Gastroesophageal sphincter (tissue), 4 donors: ENCODE measurements at regions not wholly inside any gene's neighbourhood (a gene's known extent, or its start where the extent isn't known, plus 50 kb on each side); places are given as distances from the start of the nearest gene placed in this dataset.

ENCODE experiments used
- ATAC-seq: fragments of 150-250 bp; one replicate; pipeline ENCODE4 v1.9.1; 2016; ENCODE audit warnings: mild to moderate bottlenecking, moderate library complexity
- H3K27ac ChIP-seq, 4 donors: fragments of 200-600 bp; sonication (generic) in 3 of 4; 1 replicate in 3 of 4; 2 replicates in 1 of 4; pipeline ENCODE4 v1.5.1; 2016 to 2019
- H3K27me3 ChIP-seq: fragments of 200-600 bp; sonication (generic); one replicate; pipeline ENCODE4 v1.5.1; 2019
- H3K36me3 ChIP-seq, 2 donors: fragments of 200-600 bp; sonication (generic); one replicate each; pipeline ENCODE4 v1.5.1; 2019; ENCODE audit warnings: control low read depth in 1 of 2
- H3K4me1 ChIP-seq, 3 donors: fragments of 200-600 bp; sonication (generic); 1 replicate in 2 of 3; 2 replicates in 1 of 3; pipeline ENCODE4 v1.5.1; 2016 to 2019; ENCODE audit warnings: control low read depth in 2 of 3
- H3K4me3 ChIP-seq, 2 donors: fragments of 200-600 bp; sonication (generic); one replicate each; pipeline ENCODE4 v1.5.1; 2019; ENCODE audit warnings: mild to moderate bottlenecking in 1 of 2, moderate library complexity in 1 of 2
- H3K9me3 ChIP-seq, 3 donors: fragments of 200-600 bp; sonication (generic); one replicate each; pipeline ENCODE4 v1.5.1; 2017 to 2019; ENCODE audit warnings: control low read depth in 2 of 3
- EP300 ChIP-seq: sonication (generic); formaldehyde crosslinking; IDR thresholded peaks from one replicate; pipeline ENCODE4 v1.6.1; 2017; ENCODE audit warnings: antibody characterized with exemption, mild to moderate bottlenecking
- POLR2A ChIP-seq, 2 donors: fragments of 450-650 bp; IDR thresholded peaks; one replicate each; pipeline ENCODE4 v1.6.1; 2017; ENCODE audit warnings: antibody characterized with exemption in 2 of 2, mild to moderate bottlenecking in 2 of 2, moderate library complexity in 1 of 2
- POLR2AphosphoS5 ChIP-seq: sonication (generic); formaldehyde crosslinking; IDR thresholded peaks from one replicate; pipeline ENCODE4 v1.6.1; 2017; ENCODE audit warnings: antibody characterized with exemption
- WGBS, 2 donors: methylation state at CpG; one replicate each; pipeline ENCODE4 v1.1.5; 2018; ENCODE audit warnings: low coverage in 1 of 2; 5-methylcytosine and 5-hydroxymethylcytosine counted together
- TF ChIP-seq, protein P1 (sequence below), 4 experiments: fragments of 200-600 bp in 2 of 4; fragments of 450-650 bp in 2 of 4; sonication (generic) in 1 of 4; IDR thresholded peaks; one replicate each; pipeline ENCODE4 v1.5.1; 2017 to 2019; ENCODE audit warnings: antibody characterized with exemption in 4 of 4, mild to moderate bottlenecking in 2 of 4, moderate library complexity in 2 of 4

- Histone ChIP-seq H3K4me3 (no peak overlapping the region), H3K27ac (no peak overlapping the region), H3K36me3 (no peaks in the 10 kb centered on the region), H3K27me3 (no peaks in the 10 kb centered on the region), H3K9me3 (no peaks in the 10 kb centered on the region), H3K4me1 (no peaks in the 10 kb centered on the region)
- no peak for ATAC-seq
- 75 to 83% methylated on average over 1 of the region's 1 CpG for WGBS, 2 donors
- TF ChIP-seq EP300 (no peak), POLR2AphosphoS5 (no peak), POLR2A (IDR thresholded peaks at IDR 0.05) (no peak)
- TF ChIP-seq, protein P1, sequence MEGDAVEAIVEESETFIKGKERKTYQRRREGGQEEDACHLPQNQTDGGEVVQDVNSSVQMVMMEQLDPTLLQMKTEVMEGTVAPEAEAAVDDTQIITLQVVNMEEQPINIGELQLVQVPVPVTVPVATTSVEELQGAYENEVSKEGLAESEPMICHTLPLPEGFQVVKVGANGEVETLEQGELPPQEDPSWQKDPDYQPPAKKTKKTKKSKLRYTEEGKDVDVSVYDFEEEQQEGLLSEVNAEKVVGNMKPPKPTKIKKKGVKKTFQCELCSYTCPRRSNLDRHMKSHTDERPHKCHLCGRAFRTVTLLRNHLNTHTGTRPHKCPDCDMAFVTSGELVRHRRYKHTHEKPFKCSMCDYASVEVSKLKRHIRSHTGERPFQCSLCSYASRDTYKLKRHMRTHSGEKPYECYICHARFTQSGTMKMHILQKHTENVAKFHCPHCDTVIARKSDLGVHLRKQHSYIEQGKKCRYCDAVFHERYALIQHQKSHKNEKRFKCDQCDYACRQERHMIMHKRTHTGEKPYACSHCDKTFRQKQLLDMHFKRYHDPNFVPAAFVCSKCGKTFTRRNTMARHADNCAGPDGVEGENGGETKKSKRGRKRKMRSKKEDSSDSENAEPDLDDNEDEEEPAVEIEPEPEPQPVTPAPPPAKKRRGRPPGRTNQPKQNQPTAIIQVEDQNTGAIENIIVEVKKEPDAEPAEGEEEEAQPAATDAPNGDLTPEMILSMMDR (IDR thresholded peaks at IDR 0.05): no peak
These were observed 111.4 kb upstream of the HDGFL1 start for GRCh38 chr6:22457996-22458395.

- Histone ChIP-seq H3K4me1 (peaks cover 12 to 17% (median 13%) of the 10 kb centered on the region in 3 donors), H3K36me3 (no peaks in the 10 kb centered on the region), H3K27me3 (no peaks in the 10 kb centered on the region), H3K27ac (no peak overlapping the region), H3K9me3 (no peaks in the 10 kb centered on the region), H3K4me3 (no peak overlapping the region)
- WGBS, 2 donors: 43 to 93% methylated on average over 4 of the region's 4 CpGs
- TF ChIP-seq POLR2AphosphoS5: no peak
- no peak for TF ChIP-seq EP300
- TF ChIP-seq, protein P1 (IDR thresholded peaks at IDR 0.05): no peak
- no peak for TF ChIP-seq POLR2A (IDR thresholded peaks at IDR 0.05)
- no peak for ATAC-seq
These were observed 102.6 kb upstream of the HDGFL1 start for GRCh38 chr6:22466665-22467245.

DNA sequence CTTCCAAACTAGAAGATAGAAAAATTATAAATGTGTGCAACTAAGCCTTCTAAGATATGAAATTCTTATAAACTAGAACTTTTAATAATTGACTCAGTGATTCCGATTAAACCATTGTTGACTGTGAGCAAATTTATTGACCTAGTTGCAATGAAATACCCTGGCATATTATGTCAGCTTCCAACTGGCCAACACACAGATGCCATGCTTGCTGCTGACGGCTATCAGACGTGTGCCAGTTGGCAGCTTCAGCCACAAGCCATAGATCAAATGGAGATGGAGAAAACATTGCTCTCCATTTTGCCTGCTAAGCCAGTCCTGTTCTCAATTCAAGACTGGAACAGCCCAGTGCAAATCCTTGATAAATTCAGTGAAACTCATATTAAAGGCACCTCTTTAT lies 101.7 kb upstream of the HDGFL1 start:
- Histone ChIP-seq H3K36me3 (no peaks in the 10 kb centered on the region), H3K9me3 (no peaks in the 10 kb centered on the region), H3K4me3 (no peak overlapping the region), H3K27ac (no peak overlapping the region), H3K4me1 (peaks cover 12 to 19% (median 15%) of the 10 kb centered on the region in 3 donors), H3K27me3 (no peaks in the 10 kb centered on the region)
- no peak for ATAC-seq
- TF ChIP-seq, protein P1 (IDR thresholded peaks at IDR 0.05): no peak
- no peak for TF ChIP-seq EP300
- WGBS, 2 donors: 95 to 100% methylated on average over 2 of the region's 3 CpGs

- no peaks in the 10 kb centered on the region for H3K27me3 ChIP-seq
- no peak for ATAC-seq
- H3K27ac ChIP-seq: no peak overlapping the region
- H3K4me3 ChIP-seq: no peak overlapping the region
- H3K9me3 ChIP-seq: no peaks in the 10 kb centered on the region
- no peaks in the 10 kb centered on the region for H3K36me3 ChIP-seq
- no peak for TF ChIP-seq EP300
- TF ChIP-seq, protein P1 (IDR thresholded peaks at IDR 0.05): no peak
- no peak for TF ChIP-seq POLR2AphosphoS5
- TF ChIP-seq POLR2A (IDR thresholded peaks at IDR 0.05): no peak
- 25 to 34% methylated on average over 2 of the region's 2 CpGs for WGBS, 2 donors
- peaks cover 12 to 19% (median 15%) of the 10 kb centered on the region in 3 donors for H3K4me1 ChIP-seq
These were observed 101.0 kb upstream of the HDGFL1 start for GRCh38 chr6:22468256-22468965.
